ENCODE measurements at regions not wholly inside any gene's neighbourhood (a gene's known extent, or its start where the extent isn't known, plus 50 kb on each side); places are given as distances from the start of the nearest gene placed in this dataset.

DNA sequence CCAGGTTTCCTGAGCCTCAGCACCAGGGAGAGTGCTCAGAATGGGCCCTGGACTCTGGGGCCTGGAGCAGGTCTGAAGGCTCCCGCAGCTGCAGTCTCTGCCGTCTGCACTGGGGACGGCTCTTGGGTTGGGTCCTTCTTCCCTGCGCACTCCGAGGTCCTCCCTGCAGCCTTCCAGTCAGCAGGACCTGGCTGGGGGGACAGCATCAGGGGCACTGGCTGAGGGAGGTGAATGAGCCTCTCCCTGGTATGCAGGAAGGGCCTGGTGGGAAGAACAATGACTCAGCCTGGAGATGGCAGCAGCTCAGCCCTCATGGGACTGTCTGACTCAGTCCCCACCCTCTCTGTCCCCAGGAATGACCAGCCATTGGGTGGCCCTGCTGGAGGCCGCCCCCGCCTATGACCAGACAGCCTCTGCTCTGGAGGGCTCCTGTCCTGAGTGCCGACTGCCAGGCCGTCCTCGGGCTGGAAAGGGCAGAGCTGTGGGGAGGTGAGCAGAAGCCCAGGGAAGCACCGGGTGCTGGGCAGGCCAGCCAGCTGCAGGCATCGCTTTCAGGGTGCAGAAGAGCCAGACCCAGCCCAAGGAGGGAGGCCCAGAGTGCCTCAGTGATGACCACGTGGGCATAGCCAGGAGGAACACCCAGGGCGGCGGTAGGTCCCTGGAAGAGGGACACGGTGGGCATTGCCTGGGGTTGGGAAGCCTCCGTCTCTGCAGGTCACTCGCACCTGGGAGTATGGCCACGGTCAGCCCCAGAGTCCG lies 455.0 kb downstream of the BRD1 start:
- TF ChIP-seq, protein P1, sequence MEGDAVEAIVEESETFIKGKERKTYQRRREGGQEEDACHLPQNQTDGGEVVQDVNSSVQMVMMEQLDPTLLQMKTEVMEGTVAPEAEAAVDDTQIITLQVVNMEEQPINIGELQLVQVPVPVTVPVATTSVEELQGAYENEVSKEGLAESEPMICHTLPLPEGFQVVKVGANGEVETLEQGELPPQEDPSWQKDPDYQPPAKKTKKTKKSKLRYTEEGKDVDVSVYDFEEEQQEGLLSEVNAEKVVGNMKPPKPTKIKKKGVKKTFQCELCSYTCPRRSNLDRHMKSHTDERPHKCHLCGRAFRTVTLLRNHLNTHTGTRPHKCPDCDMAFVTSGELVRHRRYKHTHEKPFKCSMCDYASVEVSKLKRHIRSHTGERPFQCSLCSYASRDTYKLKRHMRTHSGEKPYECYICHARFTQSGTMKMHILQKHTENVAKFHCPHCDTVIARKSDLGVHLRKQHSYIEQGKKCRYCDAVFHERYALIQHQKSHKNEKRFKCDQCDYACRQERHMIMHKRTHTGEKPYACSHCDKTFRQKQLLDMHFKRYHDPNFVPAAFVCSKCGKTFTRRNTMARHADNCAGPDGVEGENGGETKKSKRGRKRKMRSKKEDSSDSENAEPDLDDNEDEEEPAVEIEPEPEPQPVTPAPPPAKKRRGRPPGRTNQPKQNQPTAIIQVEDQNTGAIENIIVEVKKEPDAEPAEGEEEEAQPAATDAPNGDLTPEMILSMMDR (IDR thresholded peaks at IDR 0.05; ENCODE audit: low read depth, low read length, poor library complexity, severe bottlenecking) = no peak
- TF ChIP-seq EZH2phosphoT487 (IDR thresholded peaks at IDR 0.05; ENCODE audit: borderline replicate concordance, low read length) = no peak
